ENCODE measurements at regions not wholly inside any gene's neighbourhood (a gene's known extent, or its start where the extent isn't known, plus 50 kb on each side); places are given as distances from the start of the nearest gene placed in this dataset.

DNA sequence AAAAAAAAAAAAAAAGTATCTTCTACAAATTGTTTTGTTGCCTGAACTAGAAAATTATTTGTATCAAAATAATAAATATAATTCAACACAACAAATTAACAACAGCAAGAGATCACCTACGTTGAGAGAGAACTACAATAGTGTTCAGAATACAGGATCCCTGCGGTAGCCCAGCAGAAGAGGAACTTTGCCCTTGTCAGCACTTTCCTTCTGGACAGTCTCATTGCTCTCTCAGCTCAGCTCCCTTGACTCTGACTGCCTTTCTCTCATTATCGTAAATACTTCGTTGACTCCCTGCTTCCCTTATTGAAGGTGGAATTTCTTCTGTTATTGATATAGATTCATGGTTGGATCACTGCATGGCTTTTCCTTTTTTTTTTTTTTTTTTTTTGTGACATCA is 469.5 kb upstream of the VSTM2A start:
- no peaks in the 10 kb centered on the region for H3K27me3 Mint-ChIP-seq (ENCODE audit: low read depth)
- no peak for ATAC-seq

DNA sequence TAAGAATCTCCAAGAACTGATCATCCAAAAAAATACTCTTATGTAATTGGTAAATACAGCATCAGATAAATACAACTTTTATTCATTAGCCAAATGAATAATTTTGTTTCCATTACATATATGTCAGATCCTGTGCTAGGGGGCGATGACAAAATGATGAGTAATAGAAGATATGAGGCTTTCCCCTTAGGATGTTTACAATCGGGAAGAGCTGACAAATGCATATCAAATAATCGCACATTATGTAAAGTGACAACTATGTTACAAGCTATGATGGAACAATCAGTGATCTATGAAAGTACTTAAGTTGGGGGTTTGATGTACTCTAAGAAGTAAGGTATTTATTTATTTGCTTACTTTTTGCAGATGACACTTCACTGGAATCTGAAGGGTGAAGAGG is 465.6 kb upstream of the VSTM2A start:
- POLR2A ChIA-PET, result no interaction called here
- H3K36me3 Mint-ChIP-seq, result no peaks in the 10 kb centered on the region
- H3K4me1 Mint-ChIP-seq, result no peaks in the 10 kb centered on the region
- no peak overlapping the region for H3K27ac Mint-ChIP-seq
- no peak overlapping the region for H3K4me3 Mint-ChIP-seq
- no peak for ATAC-seq
- CTCF ChIA-PET, result no interaction called here
- H3K9me3 Mint-ChIP-seq, result peaks cover 4% of the 10 kb centered on the region; the same call in 1 of the 2 replicates
- no peak for DNase-seq (ENCODE audit: low spot score)
- no peaks in the 10 kb centered on the region; the same call in 1 of the 2 replicates for H3K27me3 Mint-ChIP-seq (ENCODE audit: low read depth)
- TF ChIP-seq GABPB1 (CRISPR knock-in tag; IDR thresholded peaks at IDR 0.05), result no peak
- no peak for TF ChIP-seq ZNF263 (CRISPR knock-in tag; IDR thresholded peaks at IDR 0.05; ENCODE audit: low read depth)
- TF ChIP-seq NFYB (CRISPR knock-in tag; conservative IDR thresholded peaks at IDR 0.05; ENCODE audit: low read depth), result no peak
- no peak for TF ChIP-seq ETV6 (CRISPR knock-in tag; IDR thresholded peaks at IDR 0.05)
- TF ChIP-seq, protein P1, sequence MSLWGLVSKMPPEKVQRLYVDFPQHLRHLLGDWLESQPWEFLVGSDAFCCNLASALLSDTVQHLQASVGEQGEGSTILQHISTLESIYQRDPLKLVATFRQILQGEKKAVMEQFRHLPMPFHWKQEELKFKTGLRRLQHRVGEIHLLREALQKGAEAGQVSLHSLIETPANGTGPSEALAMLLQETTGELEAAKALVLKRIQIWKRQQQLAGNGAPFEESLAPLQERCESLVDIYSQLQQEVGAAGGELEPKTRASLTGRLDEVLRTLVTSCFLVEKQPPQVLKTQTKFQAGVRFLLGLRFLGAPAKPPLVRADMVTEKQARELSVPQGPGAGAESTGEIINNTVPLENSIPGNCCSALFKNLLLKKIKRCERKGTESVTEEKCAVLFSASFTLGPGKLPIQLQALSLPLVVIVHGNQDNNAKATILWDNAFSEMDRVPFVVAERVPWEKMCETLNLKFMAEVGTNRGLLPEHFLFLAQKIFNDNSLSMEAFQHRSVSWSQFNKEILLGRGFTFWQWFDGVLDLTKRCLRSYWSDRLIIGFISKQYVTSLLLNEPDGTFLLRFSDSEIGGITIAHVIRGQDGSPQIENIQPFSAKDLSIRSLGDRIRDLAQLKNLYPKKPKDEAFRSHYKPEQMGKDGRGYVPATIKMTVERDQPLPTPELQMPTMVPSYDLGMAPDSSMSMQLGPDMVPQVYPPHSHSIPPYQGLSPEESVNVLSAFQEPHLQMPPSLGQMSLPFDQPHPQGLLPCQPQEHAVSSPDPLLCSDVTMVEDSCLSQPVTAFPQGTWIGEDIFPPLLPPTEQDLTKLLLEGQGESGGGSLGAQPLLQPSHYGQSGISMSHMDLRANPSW (CRISPR knock-in tag; conservative IDR thresholded peaks at IDR 0.05; ENCODE audit: low read depth), result no peak
- no peak for TF ChIP-seq IRF2 (CRISPR knock-in tag; IDR thresholded peaks at IDR 0.05; ENCODE audit: borderline replicate concordance, low read depth)
- TF ChIP-seq FOXJ3 (CRISPR knock-in tag; IDR thresholded peaks at IDR 0.05; ENCODE audit: borderline replicate concordance), result no peak
- TF ChIP-seq, protein P2, sequence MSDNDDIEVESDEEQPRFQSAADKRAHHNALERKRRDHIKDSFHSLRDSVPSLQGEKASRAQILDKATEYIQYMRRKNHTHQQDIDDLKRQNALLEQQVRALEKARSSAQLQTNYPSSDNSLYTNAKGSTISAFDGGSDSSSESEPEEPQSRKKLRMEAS (CRISPR knock-in tag; IDR thresholded peaks at IDR 0.05), result no peak
- no peak for TF ChIP-seq HMGA2 (CRISPR knock-in tag; IDR thresholded peaks at IDR 0.05)
- no peak for TF ChIP-seq ZBTB21 (CRISPR knock-in tag; IDR thresholded peaks at IDR 0.05; ENCODE audit: borderline replicate concordance)
- TF ChIP-seq, protein P3, sequence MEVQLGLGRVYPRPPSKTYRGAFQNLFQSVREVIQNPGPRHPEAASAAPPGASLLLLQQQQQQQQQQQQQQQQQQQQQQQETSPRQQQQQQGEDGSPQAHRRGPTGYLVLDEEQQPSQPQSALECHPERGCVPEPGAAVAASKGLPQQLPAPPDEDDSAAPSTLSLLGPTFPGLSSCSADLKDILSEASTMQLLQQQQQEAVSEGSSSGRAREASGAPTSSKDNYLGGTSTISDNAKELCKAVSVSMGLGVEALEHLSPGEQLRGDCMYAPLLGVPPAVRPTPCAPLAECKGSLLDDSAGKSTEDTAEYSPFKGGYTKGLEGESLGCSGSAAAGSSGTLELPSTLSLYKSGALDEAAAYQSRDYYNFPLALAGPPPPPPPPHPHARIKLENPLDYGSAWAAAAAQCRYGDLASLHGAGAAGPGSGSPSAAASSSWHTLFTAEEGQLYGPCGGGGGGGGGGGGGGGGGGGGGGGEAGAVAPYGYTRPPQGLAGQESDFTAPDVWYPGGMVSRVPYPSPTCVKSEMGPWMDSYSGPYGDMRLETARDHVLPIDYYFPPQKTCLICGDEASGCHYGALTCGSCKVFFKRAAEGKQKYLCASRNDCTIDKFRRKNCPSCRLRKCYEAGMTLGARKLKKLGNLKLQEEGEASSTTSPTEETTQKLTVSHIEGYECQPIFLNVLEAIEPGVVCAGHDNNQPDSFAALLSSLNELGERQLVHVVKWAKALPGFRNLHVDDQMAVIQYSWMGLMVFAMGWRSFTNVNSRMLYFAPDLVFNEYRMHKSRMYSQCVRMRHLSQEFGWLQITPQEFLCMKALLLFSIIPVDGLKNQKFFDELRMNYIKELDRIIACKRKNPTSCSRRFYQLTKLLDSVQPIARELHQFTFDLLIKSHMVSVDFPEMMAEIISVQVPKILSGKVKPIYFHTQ (CRISPR knock-in tag; IDR thresholded peaks at IDR 0.05), result no peak
- TF ChIP-seq MYBL2 (CRISPR knock-in tag; IDR thresholded peaks at IDR 0.05), result no peak

More for the DNA sequence above, 469.5 kb upstream of the VSTM2A start:
- no peak for TF ChIP-seq FOXK1 (CRISPR knock-in tag; IDR thresholded peaks at IDR 0.05)
- TF ChIP-seq, protein P4, sequence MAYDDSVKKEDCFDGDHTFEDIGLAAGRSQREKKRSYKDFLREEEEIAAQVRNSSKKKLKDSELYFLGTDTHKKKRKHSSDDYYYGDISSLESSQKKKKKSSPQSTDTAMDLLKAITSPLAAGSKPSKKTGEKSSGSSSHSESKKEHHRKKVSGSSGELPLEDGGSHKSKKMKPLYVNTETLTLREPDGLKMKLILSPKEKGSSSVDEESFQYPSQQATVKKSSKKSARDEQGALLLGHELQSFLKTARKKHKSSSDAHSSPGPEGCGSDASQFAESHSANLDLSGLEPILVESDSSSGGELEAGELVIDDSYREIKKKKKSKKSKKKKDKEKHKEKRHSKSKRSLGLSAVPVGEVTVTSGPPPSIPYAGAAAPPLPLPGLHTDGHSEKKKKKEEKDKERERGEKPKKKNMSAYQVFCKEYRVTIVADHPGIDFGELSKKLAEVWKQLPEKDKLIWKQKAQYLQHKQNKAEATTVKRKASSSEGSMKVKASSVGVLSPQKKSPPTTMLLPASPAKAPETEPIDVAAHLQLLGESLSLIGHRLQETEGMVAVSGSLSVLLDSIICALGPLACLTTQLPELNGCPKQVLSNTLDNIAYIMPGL (CRISPR knock-in tag; IDR thresholded peaks at IDR 0.05), result no peak
- TF ChIP-seq, protein P5, sequence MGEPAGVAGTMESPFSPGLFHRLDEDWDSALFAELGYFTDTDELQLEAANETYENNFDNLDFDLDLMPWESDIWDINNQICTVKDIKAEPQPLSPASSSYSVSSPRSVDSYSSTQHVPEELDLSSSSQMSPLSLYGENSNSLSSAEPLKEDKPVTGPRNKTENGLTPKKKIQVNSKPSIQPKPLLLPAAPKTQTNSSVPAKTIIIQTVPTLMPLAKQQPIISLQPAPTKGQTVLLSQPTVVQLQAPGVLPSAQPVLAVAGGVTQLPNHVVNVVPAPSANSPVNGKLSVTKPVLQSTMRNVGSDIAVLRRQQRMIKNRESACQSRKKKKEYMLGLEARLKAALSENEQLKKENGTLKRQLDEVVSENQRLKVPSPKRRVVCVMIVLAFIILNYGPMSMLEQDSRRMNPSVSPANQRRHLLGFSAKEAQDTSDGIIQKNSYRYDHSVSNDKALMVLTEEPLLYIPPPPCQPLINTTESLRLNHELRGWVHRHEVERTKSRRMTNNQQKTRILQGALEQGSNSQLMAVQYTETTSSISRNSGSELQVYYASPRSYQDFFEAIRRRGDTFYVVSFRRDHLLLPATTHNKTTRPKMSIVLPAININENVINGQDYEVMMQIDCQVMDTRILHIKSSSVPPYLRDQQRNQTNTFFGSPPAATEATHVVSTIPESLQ (CRISPR knock-in tag; IDR thresholded peaks at IDR 0.05), result no peak
- no peak for TF ChIP-seq GRHL2 (CRISPR knock-in tag; IDR thresholded peaks at IDR 0.05; ENCODE audit: insufficient replicate concordance, severe bottlenecking)
- no peak for TF ChIP-seq SP1 (CRISPR knock-in tag; conservative IDR thresholded peaks at IDR 0.05)
- TF ChIP-seq, protein P6, sequence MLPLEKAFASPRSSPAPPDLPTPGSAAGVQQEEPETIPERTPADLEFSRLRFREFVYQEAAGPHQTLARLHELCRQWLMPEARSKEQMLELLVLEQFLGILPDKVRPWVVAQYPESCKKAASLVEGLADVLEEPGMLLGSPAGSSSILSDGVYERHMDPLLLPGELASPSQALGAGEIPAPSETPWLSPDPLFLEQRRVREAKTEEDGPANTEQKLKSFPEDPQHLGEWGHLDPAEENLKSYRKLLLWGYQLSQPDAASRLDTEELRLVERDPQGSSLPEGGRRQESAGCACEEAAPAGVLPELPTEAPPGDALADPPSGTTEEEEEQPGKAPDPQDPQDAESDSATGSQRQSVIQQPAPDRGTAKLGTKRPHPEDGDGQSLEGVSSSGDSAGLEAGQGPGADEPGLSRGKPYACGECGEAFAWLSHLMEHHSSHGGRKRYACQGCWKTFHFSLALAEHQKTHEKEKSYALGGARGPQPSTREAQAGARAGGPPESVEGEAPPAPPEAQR (CRISPR knock-in tag; IDR thresholded peaks at IDR 0.05), result no peak
- no peak for TF ChIP-seq NFE2L1 (CRISPR knock-in tag; IDR thresholded peaks at IDR 0.05)
- no peak for TF ChIP-seq TEAD1 (CRISPR knock-in tag; IDR thresholded peaks at IDR 0.05)
- TF ChIP-seq, protein P1 (CRISPR knock-in tag; conservative IDR thresholded peaks at IDR 0.05; ENCODE audit: low read depth), result no peak
- TF ChIP-seq OVOL2 (CRISPR knock-in tag; IDR thresholded peaks at IDR 0.05; ENCODE audit: borderline replicate concordance), result no peak
- TF ChIP-seq ELF4 (CRISPR knock-in tag; IDR thresholded peaks at IDR 0.05; ENCODE audit: low read depth), result no peak
- TF ChIP-seq PRRX2 (CRISPR knock-in tag; IDR thresholded peaks at IDR 0.05), result no peak
- no peak for TF ChIP-seq ZNF671 (CRISPR knock-in tag; IDR thresholded peaks at IDR 0.05)
- DNase-seq (ENCODE audit: low spot score), result no peak
- Mint-ChIP-seq H3K36me3 (no peaks in the 10 kb centered on the region), H3K27ac (no peak overlapping the region), H3K4me3 (no peak overlapping the region), H3K9me3 (peaks cover 6% of the 10 kb centered on the region; the same call in 1 of the 2 replicates), H3K4me1 (no peaks in the 10 kb centered on the region; the same call in 1 of the 2 replicates)
- ChIA-PET CTCF (interaction anchor here (0.7 kb wide), 1 partner anchor 43 kb away, joined by 3 read pairs; no protein-coding TSS in a partner anchor), POLR2A (no interaction called here)

All from WTC11 (cell line).